B cell (primary cell): ENCODE measurements at regions not wholly inside any gene's neighbourhood (a gene's known extent, or its start where the extent isn't known, plus 50 kb on each side); places are given as distances from the start of the nearest gene placed in this dataset.

Experiments used
- EZH2 ChIP-seq: IDR thresholded peaks from 2 replicates; pipeline ENCODE4 v1.6.1; 2012; ENCODE audit warnings: borderline replicate concordance, low read depth, mild to moderate bottlenecking, moderate library complexity, low read length; ENCODE audit not compliant: insufficient read depth, poor library complexity, severe bottlenecking
- TF ChIP-seq, protein P1 (sequence below): fragments of 200-600 bp; IDR thresholded peaks from one replicate; pipeline ENCODE4 v1.8.0; 2022; ENCODE audit warnings: antibody characterized with exemption, mild to moderate bottlenecking

DNA sequence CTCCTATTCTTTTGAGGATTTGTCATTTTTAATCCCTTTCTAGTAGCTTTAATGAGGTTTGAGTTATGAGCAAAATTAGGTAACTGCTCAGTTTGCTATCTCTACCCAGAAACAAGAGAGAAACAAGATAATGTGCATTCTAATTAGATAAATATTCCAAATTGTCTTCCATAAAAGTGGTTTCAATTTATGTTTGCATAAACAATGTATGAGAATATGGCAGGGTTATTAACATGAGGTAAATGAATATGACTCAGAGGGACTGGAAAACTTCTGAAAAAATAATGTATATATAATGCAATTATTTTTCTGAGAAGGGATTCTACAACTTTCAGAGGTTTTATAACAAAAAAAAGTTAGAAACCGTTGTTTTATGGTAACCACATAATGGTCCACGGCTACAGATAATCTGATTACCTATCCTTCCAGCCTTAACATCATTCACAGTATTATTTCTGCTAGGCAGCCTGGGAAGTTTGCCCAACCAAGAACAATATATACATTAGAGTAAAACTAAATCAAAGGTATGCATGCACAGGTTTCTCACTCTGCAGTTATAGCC lies 101.2 kb downstream of the CRPPA start:
- TF ChIP-seq, protein P1, sequence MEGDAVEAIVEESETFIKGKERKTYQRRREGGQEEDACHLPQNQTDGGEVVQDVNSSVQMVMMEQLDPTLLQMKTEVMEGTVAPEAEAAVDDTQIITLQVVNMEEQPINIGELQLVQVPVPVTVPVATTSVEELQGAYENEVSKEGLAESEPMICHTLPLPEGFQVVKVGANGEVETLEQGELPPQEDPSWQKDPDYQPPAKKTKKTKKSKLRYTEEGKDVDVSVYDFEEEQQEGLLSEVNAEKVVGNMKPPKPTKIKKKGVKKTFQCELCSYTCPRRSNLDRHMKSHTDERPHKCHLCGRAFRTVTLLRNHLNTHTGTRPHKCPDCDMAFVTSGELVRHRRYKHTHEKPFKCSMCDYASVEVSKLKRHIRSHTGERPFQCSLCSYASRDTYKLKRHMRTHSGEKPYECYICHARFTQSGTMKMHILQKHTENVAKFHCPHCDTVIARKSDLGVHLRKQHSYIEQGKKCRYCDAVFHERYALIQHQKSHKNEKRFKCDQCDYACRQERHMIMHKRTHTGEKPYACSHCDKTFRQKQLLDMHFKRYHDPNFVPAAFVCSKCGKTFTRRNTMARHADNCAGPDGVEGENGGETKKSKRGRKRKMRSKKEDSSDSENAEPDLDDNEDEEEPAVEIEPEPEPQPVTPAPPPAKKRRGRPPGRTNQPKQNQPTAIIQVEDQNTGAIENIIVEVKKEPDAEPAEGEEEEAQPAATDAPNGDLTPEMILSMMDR, result no peak
- no peak for TF ChIP-seq EZH2
